Activated T-cell treated with anti-CD3 and anti-CD28 coated beads, Interleukin-2, amount 50 U/mL, for 72 hours (primary cell): ENCODE measurements at regions not wholly inside any gene's neighbourhood (a gene's known extent, or its start where the extent isn't known, plus 50 kb on each side); places are given as distances from the start of the nearest gene placed in this dataset.

Source experiments
- ATAC-seq, 2 donors: fragments of 150-1000 bp; cut with Tn5 transposase; replicated peaks in 1 of 2; 2 replicates each; pipeline ENCODE4 v1.10.0; 2021; ENCODE audit warnings: moderate library complexity in 2 of 2, mild to moderate bottlenecking in 1 of 2
- DNase-seq, 2 donors: peaks; one replicate each; pipeline ENCODE4 v3.0.0; 2021 to 2022; ENCODE audit warnings: mixed read lengths in 1 of 2
- H3K27ac Mint-ChIP-seq: one replicate; pipeline ENCODE4 v1.8.0; 2022; ENCODE audit warnings: mild to moderate bottlenecking, moderate library complexity, mixed read lengths
- H3K27me3 Mint-ChIP-seq: one replicate; pipeline ENCODE4 v1.8.0; 2022; ENCODE audit warnings: low read depth, mixed read lengths
- H3K36me3 Mint-ChIP-seq, 2 donors: one replicate each; pipeline ENCODE4 v1.8.0; 2022; ENCODE audit warnings: mixed read lengths in 2 of 2, mild to moderate bottlenecking in 1 of 2; ENCODE audit not compliant: insufficient read depth in 2 of 2
- H3K4me1 Mint-ChIP-seq: one replicate; pipeline ENCODE4 v1.8.0; 2022; ENCODE audit warnings: low read depth, mixed read lengths
- H3K4me3 Mint-ChIP-seq, 2 donors: one replicate each; pipeline ENCODE4 v1.8.0; 2022; ENCODE audit warnings: mild to moderate bottlenecking in 2 of 2, mixed read lengths in 2 of 2, moderate library complexity in 2 of 2
- H3K9me3 Mint-ChIP-seq, 2 donors: one replicate each; pipeline ENCODE4 v1.8.0; 2022; ENCODE audit warnings: mixed read lengths in 2 of 2

DNA sequence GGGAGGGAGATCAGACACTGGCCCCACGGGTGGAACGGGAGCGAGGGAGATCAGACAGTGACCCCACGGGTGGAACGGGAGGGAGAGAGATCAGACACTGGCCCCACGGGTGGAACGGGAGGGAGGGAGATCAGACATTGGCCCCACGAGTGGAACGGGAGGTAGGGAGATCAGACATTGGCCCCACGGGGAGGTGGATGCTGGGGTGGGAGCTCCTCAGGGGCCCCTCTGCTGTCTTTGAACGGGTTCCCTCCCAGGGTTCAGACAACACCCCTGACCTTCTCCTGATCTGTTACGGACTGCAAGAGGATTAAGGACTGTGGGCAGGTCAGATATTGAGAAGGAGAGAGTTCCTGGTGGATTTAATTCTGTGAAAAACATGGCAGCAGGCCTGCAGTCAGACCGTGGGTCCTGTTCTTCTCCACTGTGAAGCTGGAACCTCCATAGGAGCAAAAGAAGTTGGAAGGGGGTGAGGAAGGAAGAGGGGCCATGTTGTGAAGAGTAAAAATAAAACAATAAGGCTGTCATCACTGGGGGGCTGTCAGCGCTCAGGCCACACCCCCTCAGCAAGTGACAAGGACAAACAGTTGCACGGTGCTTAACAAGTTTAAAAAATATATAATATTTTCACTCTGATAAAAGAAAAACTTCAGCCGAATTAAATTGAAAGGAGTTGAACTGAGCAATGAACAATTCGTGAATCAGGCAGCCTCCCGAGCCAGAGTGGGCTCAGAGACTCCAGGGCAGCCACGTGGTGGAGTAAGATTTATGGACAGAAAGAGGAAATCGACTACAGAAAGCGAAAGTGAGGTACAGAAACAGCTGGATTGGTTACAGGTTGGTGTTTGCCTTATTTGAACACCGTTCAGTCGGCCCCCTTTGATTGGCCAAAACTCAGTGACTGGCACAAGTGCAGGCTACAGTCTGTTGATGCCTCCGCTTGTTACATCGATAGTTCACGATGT is 348.7 kb upstream of the TNRC6C start:
- peak; percentile 99 for ATAC-seq
- no peaks in the 10 kb centered on the region for H3K9me3 Mint-ChIP-seq

DNA sequence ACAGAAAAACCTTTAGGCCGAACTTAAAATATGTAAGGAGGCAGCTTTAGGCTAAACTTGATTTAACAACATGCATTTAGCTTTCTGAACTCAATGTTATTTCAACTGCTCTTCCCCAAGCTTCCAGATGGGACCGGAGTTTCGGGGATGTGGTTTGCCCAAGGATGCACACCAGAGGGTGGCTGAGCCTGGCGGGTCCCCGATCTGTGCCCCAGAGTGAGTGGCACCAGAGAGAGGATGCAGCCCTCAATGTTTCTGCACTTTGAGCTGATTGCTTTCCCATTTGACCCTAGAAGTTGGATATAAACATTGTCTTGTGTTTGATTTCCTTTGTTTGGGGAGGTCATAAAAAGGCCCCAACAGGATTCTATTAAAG is 348.0 kb upstream of the TNRC6C start:
- Mint-ChIP-seq H3K36me3 (no peaks in the 10 kb centered on the region), H3K27me3 (no peaks in the 10 kb centered on the region), H3K9me3 (no peaks in the 10 kb centered on the region), H3K4me3 (peak overlapping the region; percentile 64 to 69), H3K4me1 (peaks cover 34% of the 10 kb centered on the region), H3K27ac (peak overlapping the region; percentile 21)
- ATAC-seq = peak; percentile 49
- DNase-seq = no peak

More for the DNA sequence above, 348.7 kb upstream of the TNRC6C start:
- Mint-ChIP-seq H3K4me3 (peak overlapping the region; percentile 64 to 69), H3K4me1 (peaks cover 34% of the 10 kb centered on the region), H3K36me3 (no peaks in the 10 kb centered on the region), H3K27ac (peak overlapping the region; percentile 7), H3K27me3 (no peaks in the 10 kb centered on the region)
- DNase-seq = peak; percentile 65 to 78

DNA sequence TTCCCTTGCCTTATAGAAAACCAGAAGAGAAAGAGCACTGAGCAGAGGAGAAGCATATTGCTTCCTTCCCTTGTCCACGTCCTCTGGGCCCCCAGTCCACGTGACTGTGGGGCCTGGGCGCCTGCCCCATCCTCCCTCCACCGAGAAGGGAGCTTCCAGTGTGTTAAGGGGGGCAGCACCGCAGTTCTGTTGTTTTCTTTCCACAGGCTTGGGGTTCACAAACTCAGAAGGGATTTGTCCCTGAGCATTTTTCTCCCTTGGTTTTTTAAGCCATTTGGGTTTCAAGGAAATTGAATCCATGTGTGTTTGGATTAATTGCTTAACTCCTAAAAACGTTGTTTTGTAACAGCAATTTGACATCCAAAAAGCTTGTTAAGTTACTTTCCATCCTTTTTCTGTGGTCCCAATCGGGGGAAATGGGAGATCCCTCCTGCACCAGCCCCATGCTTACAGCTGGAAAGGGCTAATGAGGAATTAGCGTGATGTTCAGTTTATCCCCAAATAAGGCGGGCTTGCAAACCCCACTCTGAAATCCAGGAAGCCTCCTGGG is 347.5 kb upstream of the TNRC6C start:
- Mint-ChIP-seq H3K36me3 (no peaks in the 10 kb centered on the region), H3K27ac (no peak overlapping the region), H3K27me3 (no peaks in the 10 kb centered on the region), H3K9me3 (no peaks in the 10 kb centered on the region), H3K4me3 (peak overlapping the region; percentile 64 to 69), H3K4me1 (peaks cover 34% of the 10 kb centered on the region)
- no peak for DNase-seq
- ATAC-seq = no peak

DNA sequence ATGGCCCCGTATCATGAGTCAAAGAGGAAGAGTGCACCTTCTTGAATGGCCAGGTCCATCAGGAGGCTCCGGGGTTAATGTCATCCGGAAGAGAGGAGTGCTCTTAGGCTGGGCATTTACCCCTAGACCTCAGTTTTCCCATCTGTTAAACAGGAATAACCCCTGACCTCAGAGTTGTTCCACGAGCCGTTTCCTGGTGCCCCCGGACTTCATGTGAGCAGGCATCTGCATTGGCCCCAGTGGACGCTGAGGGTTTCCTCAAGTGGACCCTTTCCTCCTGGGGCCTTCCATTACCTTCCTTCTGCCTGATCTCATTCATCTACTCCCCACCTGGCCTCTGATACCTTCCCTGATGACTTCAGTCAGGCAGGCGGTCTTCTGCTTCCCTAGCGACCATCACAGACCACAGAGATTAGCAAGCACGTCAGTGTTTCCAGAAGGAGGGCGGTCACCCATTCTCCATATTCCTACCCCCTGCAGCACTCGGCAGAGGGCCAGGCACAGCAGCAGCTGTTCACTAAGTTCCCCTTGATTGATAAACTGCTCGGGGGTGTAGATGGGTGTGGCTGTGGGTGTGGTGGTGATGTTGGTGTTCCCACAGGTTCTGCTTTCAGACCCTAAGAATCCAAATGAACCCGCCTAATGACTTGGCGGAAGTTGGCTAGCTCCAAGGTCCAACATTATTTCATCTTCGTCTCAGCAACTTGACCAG is 346.6 kb upstream of the TNRC6C start:
- no peaks in the 10 kb centered on the region for H3K9me3 Mint-ChIP-seq
- H3K27me3 Mint-ChIP-seq = no peaks in the 10 kb centered on the region
- ATAC-seq (no peak), DNase-seq (no peak)
- no peaks in the 10 kb centered on the region for H3K36me3 Mint-ChIP-seq
- no peak overlapping the region for H3K27ac Mint-ChIP-seq
- peaks cover 34% of the 10 kb centered on the region for H3K4me1 Mint-ChIP-seq
- no peak overlapping the region for H3K4me3 Mint-ChIP-seq

DNA sequence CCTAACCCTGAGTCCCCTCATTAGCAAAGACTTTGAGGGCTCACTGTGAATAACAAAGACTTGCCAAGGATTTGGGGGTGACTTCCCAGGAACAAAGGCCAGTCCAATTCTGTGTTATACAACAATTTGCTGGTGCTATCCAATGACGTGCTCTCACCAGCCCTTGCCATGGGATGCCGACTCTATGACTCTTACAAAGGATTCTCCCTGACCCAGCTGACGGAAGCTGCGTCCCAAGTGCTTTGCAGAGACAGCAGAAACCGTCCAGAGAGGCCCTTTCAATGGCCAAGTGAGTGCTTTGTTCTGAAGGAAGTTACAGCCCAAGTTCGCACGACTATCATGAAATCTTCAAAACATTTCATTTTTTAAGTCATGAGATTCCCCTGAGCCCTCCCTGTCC is 345.3 kb upstream of the TNRC6C start:
- ATAC-seq = no peak

DNA sequence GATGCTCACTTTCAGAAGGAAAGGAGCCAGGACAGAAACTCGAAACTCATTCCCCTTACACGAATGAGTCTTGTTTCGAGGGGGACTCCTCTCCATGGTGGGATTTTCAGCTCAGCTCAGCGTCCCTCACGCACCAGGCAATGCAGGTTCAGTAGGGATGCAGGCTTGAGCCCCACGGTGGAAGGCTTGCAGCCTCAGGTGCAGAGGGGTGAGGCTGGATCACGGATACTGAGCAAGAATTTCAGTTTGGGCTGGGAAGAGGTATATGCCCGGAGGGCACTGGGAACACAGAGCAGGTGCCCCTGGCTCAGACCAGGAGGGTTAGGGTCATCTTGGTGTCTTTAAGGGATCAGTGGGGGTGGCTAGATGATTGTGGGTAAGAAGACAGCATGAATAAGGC is 344.9 kb upstream of the TNRC6C start:
- ATAC-seq (no peak), DNase-seq (no peak)
- Mint-ChIP-seq H3K27me3 (no peaks in the 10 kb centered on the region), H3K4me3 (no peak overlapping the region), H3K4me1 (peaks cover 44% of the 10 kb centered on the region), H3K9me3 (no peaks in the 10 kb centered on the region), H3K27ac (no peak overlapping the region), H3K36me3 (no peaks in the 10 kb centered on the region)

More for the DNA sequence above, 345.3 kb upstream of the TNRC6C start:
- no peak for DNase-seq
- Mint-ChIP-seq H3K4me1 (peaks cover 40% of the 10 kb centered on the region), H3K9me3 (no peaks in the 10 kb centered on the region), H3K27ac (no peak overlapping the region), H3K27me3 (no peaks in the 10 kb centered on the region), H3K36me3 (no peaks in the 10 kb centered on the region), H3K4me3 (no peak overlapping the region)

DNA sequence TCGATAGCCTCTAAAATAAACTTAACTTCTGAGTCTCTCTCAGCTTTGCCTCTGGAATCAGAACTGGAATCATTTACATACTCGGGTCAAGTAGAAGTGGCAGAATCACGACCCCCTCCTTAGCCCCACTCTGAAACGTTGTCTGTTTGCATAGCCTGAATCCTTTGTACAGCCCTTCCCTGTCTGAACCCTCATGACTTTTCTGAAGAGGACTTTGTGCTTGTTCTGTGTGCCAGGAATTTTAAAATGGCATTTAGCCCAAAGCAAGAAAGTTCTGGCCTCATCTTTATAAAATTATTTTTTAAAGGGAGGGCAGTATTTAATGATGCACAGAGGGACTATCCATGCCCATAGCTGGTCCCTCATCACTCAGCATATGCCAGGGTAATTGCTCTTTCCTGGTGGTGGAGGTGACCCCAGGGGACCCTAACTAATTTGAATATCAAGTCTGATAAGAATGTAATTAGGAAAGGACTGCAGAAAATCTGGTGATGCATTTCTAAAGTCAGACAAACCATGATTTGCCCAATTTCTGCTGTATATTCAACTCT is 342.7 kb upstream of the TNRC6C start:
- peaks cover 0 to 3% of the 10 kb centered on the region in 2 donors for H3K9me3 Mint-ChIP-seq
- H3K27me3 Mint-ChIP-seq = no peaks in the 10 kb centered on the region
- H3K36me3 Mint-ChIP-seq = no peaks in the 10 kb centered on the region
- ATAC-seq (no peak), DNase-seq (no peak)
- no peak overlapping the region for H3K27ac Mint-ChIP-seq
- H3K4me1 Mint-ChIP-seq = peaks cover 30% of the 10 kb centered on the region
- no peak overlapping the region for H3K4me3 Mint-ChIP-seq

GRCh38 chr17:77616254-77616731 is 342.2 kb upstream of the TNRC6C start:
- no peak for DNase-seq
- H3K9me3 Mint-ChIP-seq = peaks cover 0 to 3% of the 10 kb centered on the region in 2 donors
- no peak overlapping the region for H3K27ac Mint-ChIP-seq
- no peak overlapping the region for H3K4me3 Mint-ChIP-seq
- H3K4me1 Mint-ChIP-seq = peaks cover 25% of the 10 kb centered on the region
- no peaks in the 10 kb centered on the region for H3K36me3 Mint-ChIP-seq
- H3K27me3 Mint-ChIP-seq = no peaks in the 10 kb centered on the region
- peak; percentile 41 to 69 for ATAC-seq

- Mint-ChIP-seq H3K9me3 (peaks cover 0 to 3% of the 10 kb centered on the region in 2 donors), H3K27ac (no peak overlapping the region), H3K4me3 (no peak overlapping the region), H3K4me1 (peaks cover 16% of the 10 kb centered on the region), H3K27me3 (no peaks in the 10 kb centered on the region), H3K36me3 (peaks cover 0 to 2% of the 10 kb centered on the region in 2 donors)
- ATAC-seq (no peak), DNase-seq (no peak)
Measured at GRCh38 chr17:77617516-77617915, 341.0 kb upstream of the TNRC6C start.

- DNase-seq = no peak
- no peak overlapping the region for H3K4me3 Mint-ChIP-seq
- no peaks in the 10 kb centered on the region for H3K27me3 Mint-ChIP-seq
- peaks cover 0 to 2% of the 10 kb centered on the region in 2 donors for H3K36me3 Mint-ChIP-seq
- H3K9me3 Mint-ChIP-seq = peaks cover 0 to 3% of the 10 kb centered on the region in 2 donors
- peaks cover 16% of the 10 kb centered on the region for H3K4me1 Mint-ChIP-seq
- ATAC-seq = no peak
- H3K27ac Mint-ChIP-seq = no peak overlapping the region
Measured at GRCh38 chr17:77618173-77618572, 340.3 kb upstream of the TNRC6C start.

DNA sequence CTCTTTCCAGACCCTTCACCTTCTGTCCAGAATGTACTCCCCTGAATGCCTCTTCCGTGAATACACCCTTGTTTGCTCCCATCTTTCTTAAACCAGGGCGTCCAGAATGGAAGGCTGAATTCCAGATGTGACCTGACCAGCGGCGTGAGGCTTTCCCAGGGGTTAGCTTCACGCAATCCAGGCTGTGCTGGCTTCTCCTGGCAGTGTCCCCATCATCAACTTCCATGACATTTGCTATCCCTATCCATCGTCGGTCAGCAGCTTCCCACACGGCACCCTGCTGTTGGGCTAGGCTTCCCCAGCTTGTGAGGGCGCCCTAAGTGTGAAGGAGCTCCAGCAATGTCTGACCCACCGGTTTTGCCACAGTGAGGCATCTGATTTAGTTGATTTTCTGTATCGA is 339.8 kb upstream of the TNRC6C start:
- Mint-ChIP-seq H3K4me3 (no peak overlapping the region), H3K4me1 (peaks cover 16% of the 10 kb centered on the region), H3K27ac (no peak overlapping the region), H3K9me3 (peaks cover 0 to 3% of the 10 kb centered on the region in 2 donors), H3K36me3 (peaks cover 0 to 2% of the 10 kb centered on the region in 2 donors), H3K27me3 (no peaks in the 10 kb centered on the region)
- no peak for ATAC-seq
- no peak for DNase-seq

DNA sequence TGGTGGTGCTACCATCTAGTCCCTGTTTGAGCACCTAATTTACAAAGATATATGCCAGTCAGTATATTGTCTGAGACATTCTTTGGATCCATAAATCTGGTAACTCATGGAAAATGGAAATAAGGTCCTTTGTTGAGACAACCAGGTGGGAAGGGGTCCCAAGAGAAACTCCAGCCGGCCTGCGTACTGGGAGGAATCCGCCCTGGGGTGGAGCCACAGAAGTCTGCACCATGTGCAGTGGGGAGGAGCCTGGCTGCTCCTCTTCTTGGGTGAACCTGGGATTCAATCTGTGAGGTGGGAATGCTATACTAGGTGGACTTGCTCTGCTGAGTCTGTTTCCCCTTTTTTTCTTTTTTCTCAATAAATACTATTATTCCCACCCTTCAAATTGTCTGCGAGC is 339.2 kb upstream of the TNRC6C start:
- Mint-ChIP-seq H3K27ac (no peak overlapping the region), H3K4me3 (no peak overlapping the region), H3K4me1 (peaks cover 16% of the 10 kb centered on the region), H3K9me3 (peaks cover 0 to 3% of the 10 kb centered on the region in 2 donors), H3K36me3 (peaks cover 0 to 2% of the 10 kb centered on the region in 2 donors), H3K27me3 (no peaks in the 10 kb centered on the region)
- ATAC-seq = no peak
- no peak for DNase-seq

- Mint-ChIP-seq H3K9me3 (peaks cover 0 to 3% of the 10 kb centered on the region in 2 donors), H3K36me3 (peaks cover 0 to 2% of the 10 kb centered on the region in 2 donors), H3K27me3 (no peaks in the 10 kb centered on the region), H3K4me3 (no peak overlapping the region), H3K27ac (no peak overlapping the region), H3K4me1 (peaks cover 16% of the 10 kb centered on the region)
- DNase-seq = no peak
- no peak for ATAC-seq
Measured at GRCh38 chr17:77619851-77620250, 338.7 kb upstream of the TNRC6C start.
